ENCODE measurements at regions not wholly inside any gene's neighbourhood (a gene's known extent, or its start where the extent isn't known, plus 50 kb on each side); places are given as distances from the start of the nearest gene placed in this dataset.

DNA sequence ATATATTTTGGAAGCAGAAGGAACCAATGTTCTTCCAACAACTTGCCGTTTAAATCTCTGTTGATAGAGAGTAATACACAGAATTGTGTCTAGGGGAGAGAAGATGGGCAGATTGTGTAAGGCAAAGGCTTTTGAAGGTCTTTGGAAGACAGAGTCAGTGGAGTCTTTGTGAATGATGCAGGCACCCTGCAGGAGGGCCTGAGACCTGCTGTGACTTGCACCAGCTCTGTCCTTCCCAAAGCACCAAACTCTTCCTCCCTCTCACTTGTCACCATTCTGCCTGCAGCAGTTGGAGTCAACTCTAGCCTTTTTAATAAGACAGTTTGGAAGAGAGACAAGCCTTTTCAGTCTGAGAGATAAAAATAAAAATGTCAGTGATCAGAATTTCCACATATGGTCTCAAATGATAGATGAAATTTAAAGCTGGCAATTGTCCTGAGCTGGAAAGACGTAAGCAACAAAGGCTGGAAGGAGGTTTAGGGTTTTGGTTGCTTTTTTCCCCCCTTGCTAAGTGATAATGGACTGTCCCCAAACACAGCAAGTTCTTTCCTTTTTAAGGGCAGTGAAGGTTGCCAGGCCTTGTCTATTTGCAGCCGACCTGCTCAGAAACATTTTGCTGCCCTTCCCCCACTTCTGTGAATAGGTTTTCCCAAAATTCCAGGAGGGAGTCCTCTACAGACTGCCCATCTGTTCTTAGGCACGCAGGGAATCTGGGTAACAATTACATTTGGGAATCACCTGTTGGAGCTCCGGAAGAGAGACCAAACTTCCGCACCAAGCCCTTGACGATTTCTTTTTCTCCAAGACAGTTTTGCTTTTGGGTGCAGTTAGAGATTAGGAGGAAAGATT is 103.0 kb upstream of the NTF3 start:
- Histone ChIP-seq H3K36me3 (ENCODE audit: insufficient read depth, low read length) (no peaks in the 10 kb centered on the region), H3K9me3 (ENCODE audit: low read length) (no peaks in the 10 kb centered on the region), H2AFZ (ENCODE audit: low read length) (no peak overlapping the region), H4K20me1 (ENCODE audit: insufficient read depth, low read length) (no peaks in the 10 kb centered on the region), H3K27ac (ENCODE audit: low read depth, low read length, poor library complexity, severe bottlenecking) (no peak overlapping the region), H3K4me1 (ENCODE audit: insufficient read depth, low read length, poor library complexity, severe bottlenecking) (no peaks in the 10 kb centered on the region), H3K79me2 (ENCODE audit: insufficient read depth, low read depth, low read length) (no peaks in the 10 kb centered on the region), H3K4me2 (ENCODE audit: low read length) (no peak overlapping the region), H3K9me2 (ENCODE audit: insufficient read depth, low read length) (no peaks in the 10 kb centered on the region), H3K4me3 (ENCODE audit: low read depth, low read length, poor library complexity, severe bottlenecking) (no peak overlapping the region)
- no TSS peak for BruUV-seq (replicated peaks)
- DNase-seq (ENCODE audit: low spot score): no peak
- no peak for TF ChIP-seq EZH2phosphoT487 (IDR thresholded peaks at IDR 0.05; ENCODE audit: borderline replicate concordance, low read depth, low read length)
- no peak for TF ChIP-seq CTCF (conservative IDR thresholded peaks at IDR 0.05; ENCODE audit: low read length)
- CTCF ChIA-PET (ENCODE audit: unreplicated experiment): no interaction called here
- POLR2A ChIA-PET: interaction anchor here (1.5 kb wide), 1 partner anchor 11 kb away, joined by 5 read pairs; no protein-coding TSS in a partner anchor
- intact Hi-C loops (cut with micrococcal nuclease; ENCODE audit: unreplicated experiment): no loop called here

DNA sequence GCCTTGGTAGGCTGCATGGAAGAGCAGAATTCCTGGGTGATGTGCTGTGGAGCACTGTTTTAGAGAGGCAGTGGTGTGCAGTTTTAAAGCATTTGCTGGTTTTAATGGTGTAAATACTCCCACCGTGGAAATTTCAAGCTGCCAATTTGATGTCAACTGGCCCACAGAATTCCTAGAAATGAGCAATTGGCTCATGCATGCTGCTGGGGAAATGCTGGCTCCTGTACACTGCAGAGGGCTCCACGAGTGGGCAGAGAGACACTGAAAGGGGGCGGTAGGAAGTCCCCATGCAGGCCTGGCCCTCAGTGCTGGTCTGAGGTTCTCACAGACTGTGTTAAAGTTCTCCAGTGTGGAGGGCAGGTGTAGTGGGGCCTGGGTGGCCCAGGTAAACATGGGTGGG is 99.4 kb upstream of the NTF3 start:
- Histone ChIP-seq H3K27ac (ENCODE audit: low read depth, low read length, poor library complexity, severe bottlenecking) (no peak overlapping the region), H3K4me1 (ENCODE audit: insufficient read depth, low read length, poor library complexity, severe bottlenecking) (no peaks in the 10 kb centered on the region), H3K4me3 (ENCODE audit: low read depth, low read length, poor library complexity, severe bottlenecking) (no peak overlapping the region), H3K79me2 (ENCODE audit: insufficient read depth, low read depth, low read length) (no peaks in the 10 kb centered on the region), H4K20me1 (ENCODE audit: insufficient read depth, low read length) (no peaks in the 10 kb centered on the region), H3K9me2 (ENCODE audit: insufficient read depth, low read length) (no peaks in the 10 kb centered on the region), H3K4me2 (ENCODE audit: low read length) (no peak overlapping the region), H3K9me3 (ENCODE audit: low read length) (no peaks in the 10 kb centered on the region), H3K36me3 (ENCODE audit: insufficient read depth, low read length) (no peaks in the 10 kb centered on the region), H2AFZ (ENCODE audit: low read length) (no peak overlapping the region)
- no peak for TF ChIP-seq EZH2phosphoT487 (IDR thresholded peaks at IDR 0.05; ENCODE audit: borderline replicate concordance, low read depth, low read length)
- TF ChIP-seq CTCF (conservative IDR thresholded peaks at IDR 0.05; ENCODE audit: low read length): no peak
- BruUV-seq (replicated peaks): no TSS peak
- intact Hi-C loops (cut with micrococcal nuclease; ENCODE audit: unreplicated experiment): no loop called here
- ChIA-PET POLR2A (no interaction called here), CTCF (ENCODE audit: unreplicated experiment) (no interaction called here)
- no peak for DNase-seq (ENCODE audit: low spot score)

GRCh38 chr12:5333096-5333495 is 98.8 kb upstream of the NTF3 start:
- no peak for DNase-seq (ENCODE audit: low spot score)
- POLR2A ChIA-PET: interaction anchor here (0.7 kb wide), 1 partner anchor 30 kb away, joined by 3 read pairs; no protein-coding TSS in a partner anchor
- BruUV-seq (replicated peaks): no TSS peak
- Histone ChIP-seq H3K9me3 (ENCODE audit: low read length) (no peaks in the 10 kb centered on the region), H3K4me2 (ENCODE audit: low read length) (no peak overlapping the region), H3K27ac (ENCODE audit: low read depth, low read length, poor library complexity, severe bottlenecking) (no peak overlapping the region), H4K20me1 (ENCODE audit: insufficient read depth, low read length) (no peaks in the 10 kb centered on the region), H3K79me2 (ENCODE audit: insufficient read depth, low read depth, low read length) (no peaks in the 10 kb centered on the region), H3K4me1 (ENCODE audit: insufficient read depth, low read length, poor library complexity, severe bottlenecking) (no peaks in the 10 kb centered on the region), H3K9me2 (ENCODE audit: insufficient read depth, low read length) (no peaks in the 10 kb centered on the region), H2AFZ (ENCODE audit: low read length) (no peak overlapping the region), H3K36me3 (ENCODE audit: insufficient read depth, low read length) (no peaks in the 10 kb centered on the region), H3K4me3 (ENCODE audit: low read depth, low read length, poor library complexity, severe bottlenecking) (no peak overlapping the region)
- TF ChIP-seq CTCF (conservative IDR thresholded peaks at IDR 0.05; ENCODE audit: low read length) (no peak), EZH2phosphoT487 (IDR thresholded peaks at IDR 0.05; ENCODE audit: borderline replicate concordance, low read depth, low read length) (no peak)
- intact Hi-C loops (cut with micrococcal nuclease; ENCODE audit: unreplicated experiment): no loop called here
- CTCF ChIA-PET (ENCODE audit: unreplicated experiment): no interaction called here

All from OCI-LY7 (cell line).